Right ventricle myocardium superior (tissue), 1 donor: ENCODE measurements at regions not wholly inside any gene's neighbourhood (a gene's known extent, or its start where the extent isn't known, plus 50 kb on each side); places are given as distances from the start of the nearest gene placed in this dataset.
"Not testable (repeated sequence)": the region's sequence is repeated elsewhere in the genome, so short reads cannot be mapped to it uniquely, and the experiment has no call there.

Experiments used
- ATAC-seq: fragments of 200-7000 bp; cut with Tn5 transposase; one replicate; pipeline ENCODE4 v1.9.1; 2020; ENCODE audit warnings: mild to moderate bottlenecking; ENCODE audit not compliant: poor library complexity
- DNase-seq: peaks from one replicate; pipeline ENCODE4 v3.0.0-alpha.2; 2020
- intact Hi-C: fragments of 100-400 bp; cut with DNase I; formaldehyde crosslinking; loops from one replicate; pipeline ENCODE4 v1.11.2; 2022
- donor health status: DM: no; HTN: yes; CAD: no; lungs with severe emphysema.

- no peak for DNase-seq
- no peak for ATAC-seq
- intact Hi-C loops, result no loop called here
Measured at GRCh38 chr21:18663663-18664062, 260.1 kb upstream of the TMPRSS15 start.

GRCh38 chr21:18666725-18667124 is 263.1 kb upstream of the TMPRSS15 start:
- DNase-seq, result no peak
- intact Hi-C loops, result no loop called here
- no peak for ATAC-seq

DNA sequence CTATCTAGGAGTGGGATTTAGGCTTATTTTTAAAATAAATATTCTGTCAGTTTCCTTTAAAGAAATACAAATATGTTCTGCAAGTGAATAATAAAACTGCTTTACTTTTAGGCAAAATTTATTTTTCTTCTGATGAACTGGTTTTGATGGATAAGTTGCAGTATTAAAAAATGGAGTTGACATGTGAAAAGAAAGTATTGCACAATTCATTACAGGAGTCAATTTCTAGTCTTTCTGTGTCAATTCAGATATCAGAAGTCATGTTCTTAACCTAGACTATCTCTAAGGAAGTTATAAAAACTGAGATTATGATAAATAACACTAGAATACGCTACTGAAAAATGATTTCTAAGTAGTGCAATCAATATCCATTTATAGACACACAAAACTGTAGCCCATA is 270.2 kb upstream of the TMPRSS15 start:
- intact Hi-C loops, result no loop called here
- DNase-seq, result no peak

DNA sequence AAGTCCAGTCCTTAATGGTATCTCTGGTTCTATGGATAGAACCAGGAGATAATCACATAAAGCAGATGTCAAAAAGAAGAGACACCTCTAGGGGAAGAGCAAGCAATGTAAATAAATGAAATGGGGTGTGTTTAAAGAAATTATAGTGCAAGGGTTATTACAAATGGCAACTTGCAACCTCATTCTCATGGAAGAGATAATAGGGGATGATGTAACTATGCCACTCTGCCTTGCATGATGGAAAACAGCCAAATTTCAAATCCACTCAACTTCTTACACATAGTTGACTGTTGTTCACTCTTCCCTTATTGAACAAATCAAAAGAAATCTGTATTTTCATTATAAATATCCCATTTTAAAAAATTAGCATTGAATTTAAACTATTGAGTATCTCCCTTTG is 274.0 kb upstream of the TMPRSS15 start:
- ATAC-seq (no peak), DNase-seq (no peak)
- intact Hi-C loops, result no loop called here

More for the DNA sequence above, 270.2 kb upstream of the TMPRSS15 start:
- no peak for ATAC-seq

DNA sequence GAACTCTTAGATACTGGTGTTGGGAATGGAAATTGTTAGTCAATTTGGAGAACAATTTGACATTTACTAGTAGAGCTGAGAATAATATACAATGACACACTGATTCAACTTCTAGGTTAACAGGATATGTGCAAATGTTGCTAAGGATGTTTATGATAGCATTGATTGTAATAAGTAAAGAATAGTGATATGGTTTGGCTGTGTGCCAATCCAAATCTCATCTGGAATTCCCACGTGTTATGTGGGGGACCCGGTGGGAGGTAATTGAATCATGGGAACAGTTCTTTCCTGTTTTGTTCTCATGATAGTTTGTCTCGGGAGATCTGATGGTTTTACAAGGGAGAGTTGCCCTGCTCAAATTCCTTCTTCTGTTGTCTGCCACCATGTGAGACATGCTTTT is 302.4 kb upstream of the TMPRSS15 start:
- DNase-seq, result no peak
- ATAC-seq, result no peak
- intact Hi-C loops, result no loop called here

DNA sequence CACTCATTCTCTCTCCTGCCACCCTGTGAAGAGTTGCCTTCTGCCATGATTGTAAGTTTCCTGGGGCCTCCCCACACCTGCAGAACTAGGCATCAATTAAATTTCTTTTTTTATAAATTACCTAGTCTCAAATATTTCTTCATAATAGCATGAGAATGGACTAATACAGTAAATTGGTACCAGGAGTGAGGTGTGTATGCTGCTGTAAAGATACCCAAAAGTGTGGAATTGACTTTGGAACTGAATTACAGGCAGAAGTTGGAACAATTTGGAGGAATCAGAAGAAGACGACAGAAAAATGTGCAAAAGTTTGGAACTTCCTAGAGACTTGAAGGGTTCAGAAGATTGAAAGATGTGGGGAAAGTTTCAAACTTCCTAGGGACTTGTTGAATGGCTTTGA is 308.1 kb upstream of the TMPRSS15 start:
- intact Hi-C loops, result no loop called here
- ATAC-seq (no peak), DNase-seq (no peak)

DNA sequence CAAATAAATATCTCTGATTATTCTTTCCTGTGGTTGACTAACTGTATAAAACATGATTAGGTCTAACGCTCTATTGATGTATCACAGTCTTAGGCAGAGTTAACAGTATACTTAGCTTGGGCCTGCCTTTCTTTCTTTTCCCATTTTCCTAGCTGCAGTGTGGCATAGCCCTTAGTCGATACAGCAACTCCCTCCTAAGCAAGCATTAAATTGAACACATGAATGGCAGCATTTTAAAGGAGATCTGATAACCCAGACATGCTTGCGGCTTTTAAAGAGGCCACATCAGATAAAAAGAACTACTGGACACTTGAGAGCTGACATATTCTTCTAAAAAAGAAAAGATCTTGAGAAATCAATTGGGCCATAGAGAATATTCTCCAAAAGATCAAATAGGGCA is 312.0 kb upstream of the TMPRSS15 start:
- intact Hi-C loops, result no loop called here
- DNase-seq (no peak), ATAC-seq (no peak)

DNA sequence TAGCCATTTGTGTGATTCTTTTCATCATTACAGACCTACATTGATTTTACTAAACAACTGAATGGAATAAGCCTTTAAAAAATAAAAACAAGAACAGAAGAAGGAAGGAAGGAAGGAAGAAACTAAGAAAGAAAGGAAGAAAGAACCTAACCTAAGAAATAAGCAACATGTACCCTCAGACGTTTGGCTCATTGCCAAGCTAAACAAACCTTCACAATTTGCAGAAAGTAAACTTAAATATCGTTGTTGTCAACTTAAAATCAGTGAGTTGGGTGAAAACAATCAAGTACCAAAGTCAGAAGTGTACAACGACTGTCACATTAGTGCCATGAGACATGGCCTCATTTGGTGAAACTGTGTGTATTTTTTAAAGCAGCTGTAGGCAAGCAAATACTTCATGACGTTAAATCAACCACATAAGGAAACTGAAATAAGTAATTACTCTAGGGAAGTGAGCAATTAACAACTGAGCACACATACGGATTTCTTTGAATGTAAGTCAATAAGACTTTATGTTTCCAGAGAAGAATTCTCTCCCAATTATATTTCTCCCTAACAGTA is 313.1 kb upstream of the TMPRSS15 start:
- ATAC-seq, result no peak
- intact Hi-C loops, result no loop called here
- DNase-seq, result no peak

DNA sequence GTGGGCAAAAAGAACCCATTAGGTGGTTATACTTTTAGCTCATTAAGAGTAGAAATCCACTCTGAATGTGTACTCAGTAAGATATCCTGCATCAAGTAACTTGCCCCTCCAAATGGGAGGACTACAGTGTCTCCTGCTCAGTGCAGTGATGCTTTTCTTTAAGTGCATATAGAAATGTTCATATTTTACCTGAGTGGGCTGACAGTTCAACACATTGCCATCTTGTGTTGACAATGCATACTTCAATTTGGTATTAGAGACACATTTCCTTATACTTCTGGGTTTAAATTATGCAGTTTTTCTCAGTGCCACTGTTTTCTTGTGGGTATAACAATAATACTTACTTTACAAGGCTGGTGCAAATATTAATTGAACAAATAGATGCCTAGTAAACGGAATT is 318.6 kb upstream of the TMPRSS15 start:
- ATAC-seq (no peak), DNase-seq (no peak)
- intact Hi-C loops, result no loop called here

GRCh38 chr21:18723171-18723570 is 319.6 kb upstream of the TMPRSS15 start:
- DNase-seq (no peak), ATAC-seq (no peak)
- intact Hi-C loops, result no loop called here

DNA sequence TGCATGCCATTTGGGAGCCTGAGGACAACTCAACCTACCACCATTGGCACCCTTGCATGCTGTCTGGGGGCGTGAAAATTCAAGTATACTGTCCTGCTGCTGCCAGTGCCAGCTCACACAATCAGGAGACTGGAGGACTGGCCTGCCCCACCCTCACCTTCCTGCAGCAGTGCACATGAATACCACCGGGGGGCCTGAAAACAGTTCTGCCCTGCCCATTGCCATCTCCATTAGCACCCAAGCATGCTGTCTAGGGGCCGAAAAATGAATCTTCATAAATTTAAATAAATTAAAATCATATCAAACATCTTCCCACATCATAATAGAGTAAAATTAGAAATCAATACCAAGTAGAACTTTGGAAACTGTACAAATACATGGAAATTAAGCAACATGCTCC is 322.1 kb upstream of the TMPRSS15 start:
- intact Hi-C loops, result no loop called here
- ATAC-seq, result no peak
- no peak for DNase-seq

DNA sequence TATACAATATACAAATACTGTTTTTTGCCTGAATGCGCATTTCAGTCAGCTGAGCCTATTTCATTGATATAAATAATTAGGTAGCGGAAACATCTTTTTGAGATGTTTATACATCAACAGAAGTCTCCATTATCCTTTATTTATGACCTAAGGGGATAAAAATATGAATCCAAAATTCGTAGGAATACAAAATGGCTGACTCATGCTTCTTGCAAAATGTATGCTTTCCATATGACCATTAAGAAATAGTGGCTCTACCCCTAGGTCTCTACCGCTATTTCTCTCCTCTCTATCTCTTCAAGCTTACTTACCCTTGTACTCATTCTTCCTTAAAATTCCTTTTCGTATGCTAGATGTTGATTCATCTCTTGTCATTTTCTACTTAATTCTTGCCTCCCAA is 338.4 kb upstream of the TMPRSS15 start:
- ATAC-seq, result no peak
- intact Hi-C loops, result no loop called here
- no peak for DNase-seq

DNA sequence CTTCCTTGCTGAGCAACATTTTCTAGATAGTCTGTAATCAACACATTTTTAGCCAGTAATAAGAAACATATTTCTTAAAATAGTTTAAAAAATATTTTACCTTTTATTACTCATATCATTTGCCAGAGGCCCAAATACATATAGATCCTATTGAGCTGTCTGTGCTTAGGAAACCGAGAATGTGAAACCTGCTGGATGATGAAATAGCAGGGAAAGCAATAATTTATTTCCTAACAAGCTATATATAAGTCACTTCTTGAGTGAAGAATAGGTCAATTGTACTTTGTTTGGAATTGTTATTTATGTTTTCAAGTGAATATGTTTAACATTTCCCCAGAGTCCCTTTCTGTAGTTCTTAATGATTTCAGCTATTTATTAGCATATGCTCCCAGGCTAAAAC is 339.9 kb upstream of the TMPRSS15 start:
- intact Hi-C loops, result no loop called here
- DNase-seq (no peak), ATAC-seq (no peak)

- ATAC-seq (no peak), DNase-seq (no peak)
- intact Hi-C loops, result no loop called here
Measured at GRCh38 chr21:18744840-18745239, 341.3 kb upstream of the TMPRSS15 start.

DNA sequence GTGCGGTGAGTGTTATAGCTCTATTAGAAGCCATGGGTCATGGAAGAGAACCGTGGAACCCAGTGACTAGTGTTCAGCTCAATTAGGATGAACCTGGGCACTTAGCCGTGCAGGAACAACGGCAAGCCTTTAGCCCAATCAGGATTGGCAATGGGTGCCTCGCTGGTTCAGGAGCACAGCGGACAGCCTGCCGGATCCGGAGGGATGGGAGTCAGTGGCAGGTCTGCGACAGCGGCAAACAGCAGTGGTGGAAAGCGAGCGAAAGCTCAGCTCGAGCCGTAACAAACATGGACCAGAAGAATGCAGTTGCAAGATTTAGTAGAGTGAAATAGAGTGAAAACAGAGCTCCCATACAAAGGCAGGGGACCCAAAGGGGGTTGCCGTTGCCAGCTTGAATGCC is 349.3 kb upstream of the TMPRSS15 start:
- intact Hi-C loops, ATAC-seq, DNase-seq: not testable (repeated sequence)

- ATAC-seq, intact Hi-C loops, DNase-seq: not testable (repeated sequence)
Measured at GRCh38 chr21:18756272-18756671, 352.7 kb upstream of the TMPRSS15 start.

DNA sequence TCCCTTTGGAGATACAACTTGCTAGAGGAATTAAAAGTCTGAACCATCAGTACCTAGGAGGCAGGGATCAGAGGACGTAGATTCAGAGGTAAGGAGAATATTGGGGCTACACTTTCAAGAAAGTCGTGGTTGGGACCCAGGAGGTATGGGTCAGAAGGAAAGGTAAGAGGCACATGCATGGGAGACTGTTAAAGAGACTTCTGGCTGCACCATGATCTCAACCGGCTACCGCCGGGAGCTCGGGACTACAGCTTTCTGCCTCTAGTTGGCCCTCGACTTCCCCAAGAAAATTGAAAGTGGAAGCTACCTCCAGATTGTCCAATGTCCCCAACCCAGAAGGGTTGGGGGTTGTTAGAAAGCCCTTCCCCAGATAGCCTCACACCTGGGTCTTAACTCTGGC is 355.7 kb upstream of the TMPRSS15 start:
- DNase-seq (no peak), ATAC-seq (no peak)
- intact Hi-C loops, result no loop called here

DNA sequence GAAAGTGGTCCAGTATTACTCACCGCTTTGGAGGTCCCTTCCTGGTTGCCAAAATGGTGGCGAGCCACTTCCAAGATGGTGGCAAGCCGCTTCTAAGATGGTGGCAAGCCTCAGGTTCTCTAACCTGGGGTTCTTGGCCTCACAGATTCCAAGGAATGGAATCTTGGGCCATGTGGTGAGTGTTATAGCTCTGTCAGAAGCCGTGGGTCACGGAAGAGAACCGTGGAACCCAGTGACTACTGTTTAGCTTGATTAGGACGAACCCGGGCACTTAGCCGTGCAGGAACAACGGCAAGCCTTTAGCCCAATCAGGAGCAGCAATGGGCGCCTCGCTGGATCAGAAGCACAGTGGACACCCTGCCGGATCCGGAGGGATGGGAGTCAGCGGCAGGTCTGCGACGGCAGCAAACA is 356.2 kb upstream of the TMPRSS15 start:
- no peak for DNase-seq
- intact Hi-C loops, result no loop called here
- no peak for ATAC-seq

DNA sequence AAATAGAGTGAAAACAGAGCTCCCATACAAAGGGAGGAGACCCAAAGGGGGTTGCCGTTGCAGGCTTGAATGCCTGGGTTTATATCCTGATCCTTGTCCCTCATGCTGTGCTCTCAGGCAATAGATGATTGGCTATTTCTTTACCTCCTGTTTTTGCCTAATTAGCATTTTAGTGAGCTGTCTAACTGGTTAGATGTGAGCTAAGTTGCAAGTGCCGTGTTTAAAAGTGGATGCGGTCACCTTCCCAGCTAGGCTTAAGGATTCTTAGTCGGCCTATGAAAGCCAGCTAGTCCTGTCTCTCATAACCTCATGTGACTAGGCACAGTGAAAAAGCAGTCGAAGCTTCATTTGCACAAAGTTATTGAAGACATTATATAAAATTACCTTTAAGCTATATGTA is 356.7 kb upstream of the TMPRSS15 start:
- ATAC-seq (no peak), DNase-seq (no peak)
- intact Hi-C loops, result no loop called here

DNA sequence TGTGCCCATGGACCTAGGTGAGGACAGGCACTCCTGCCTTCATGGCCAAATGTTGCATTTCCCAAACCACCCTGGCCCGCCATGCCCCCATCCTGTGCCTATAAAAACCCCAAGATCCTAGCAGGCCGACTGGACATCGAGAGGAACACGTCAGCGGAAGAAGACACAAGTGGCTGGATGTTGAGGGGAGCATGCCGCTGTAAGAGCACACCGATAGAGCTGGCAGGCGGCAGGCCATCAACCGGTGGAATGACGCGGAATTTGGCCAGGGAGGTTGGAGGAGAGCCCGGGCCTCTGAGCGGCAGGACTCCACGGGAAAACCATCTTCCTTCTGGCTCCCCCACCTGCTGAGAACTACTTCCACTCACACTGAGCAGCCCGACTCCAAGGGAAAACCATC is 361.1 kb upstream of the TMPRSS15 start:
- intact Hi-C loops, result no loop called here
- ATAC-seq, result no peak
- no peak for DNase-seq

DNA sequence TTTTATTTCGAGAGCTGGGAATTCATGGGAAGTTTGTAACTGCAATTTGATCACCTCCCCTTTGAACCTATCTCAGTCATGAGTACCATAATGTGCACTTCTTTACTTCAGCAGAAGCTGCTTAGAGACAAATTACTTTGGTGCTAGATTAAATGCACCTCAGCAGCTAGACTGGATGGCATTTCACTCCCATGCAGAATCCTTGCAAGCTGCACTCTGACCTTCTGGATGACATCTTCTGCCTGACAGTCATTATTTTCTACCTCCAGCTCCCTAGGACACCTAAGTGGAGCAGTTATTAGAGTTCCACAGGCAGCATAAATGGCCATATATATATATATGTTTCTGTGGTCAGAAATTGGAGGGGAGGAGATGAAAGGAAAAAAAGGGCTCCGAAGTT is 366.0 kb upstream of the TMPRSS15 start:
- intact Hi-C loops, result no loop called here
- ATAC-seq (no peak), DNase-seq (no peak)
